ENCODE measurements at regions not wholly inside any gene's neighbourhood (a gene's known extent, or its start where the extent isn't known, plus 50 kb on each side); places are given as distances from the start of the nearest gene placed in this dataset.

DNA sequence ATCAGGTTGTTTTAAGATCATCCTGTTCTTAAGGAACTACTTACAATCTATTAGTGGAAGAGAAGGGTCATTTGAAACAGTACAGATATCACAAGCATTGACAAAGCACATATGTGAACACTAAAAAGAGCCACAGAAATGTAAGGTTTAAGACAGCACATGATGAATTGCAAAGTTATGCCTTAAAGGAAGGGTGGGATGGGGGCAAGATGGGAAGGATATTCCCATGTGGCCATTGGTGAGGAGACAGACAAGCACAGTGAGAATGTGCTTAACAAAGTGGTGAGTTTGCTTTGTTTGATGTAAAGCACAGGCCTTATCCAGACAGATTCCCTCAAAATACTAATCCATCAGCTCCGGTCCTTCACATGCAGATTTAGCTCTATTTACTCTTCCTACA lies 151.6 kb upstream of the IVNS1ABP start:
- TF ChIP-seq EZH2phosphoT487 (conservative IDR thresholded peaks at IDR 0.05; ENCODE audit: low read length) (no peak), CTCF (IDR thresholded peaks at IDR 0.05; ENCODE audit: insufficient read depth, low read length, poor library complexity, severe bottlenecking) (no peak)

Measured in SU-DHL-6 (cell line).